ENCODE measurements at regions not wholly inside any gene's neighbourhood (a gene's known extent, or its start where the extent isn't known, plus 50 kb on each side); places are given as distances from the start of the nearest gene placed in this dataset.

DNA sequence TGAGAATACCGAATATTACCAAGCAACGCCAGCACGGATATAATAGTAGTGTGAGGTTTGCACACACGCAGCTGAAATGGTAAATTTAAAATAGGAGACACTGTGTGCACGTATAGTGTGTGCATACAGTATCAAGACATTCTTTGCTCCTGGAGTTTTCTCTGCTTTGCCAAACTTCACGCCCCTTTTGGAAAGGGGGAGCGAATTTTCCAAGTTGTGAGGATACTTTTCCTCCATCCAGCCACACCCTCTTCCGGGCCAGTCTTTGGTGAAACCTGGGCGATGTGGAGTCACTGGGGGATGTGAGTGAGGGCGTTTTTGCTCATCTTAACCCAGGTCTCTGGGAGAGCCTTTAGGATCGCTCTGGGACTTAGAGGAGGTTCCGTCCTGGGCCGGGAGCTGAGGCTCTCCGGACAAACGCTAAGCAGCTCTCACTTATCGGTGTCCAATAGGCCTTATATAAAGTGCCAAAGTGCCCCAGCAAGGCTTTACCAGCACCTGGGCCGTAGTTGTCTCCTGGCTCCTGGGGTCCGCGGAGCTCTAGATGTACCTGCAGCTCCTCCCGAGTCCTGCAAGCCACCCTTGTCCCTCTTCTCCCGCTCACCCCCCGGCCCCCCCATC, 160.0 kb upstream of the MKI67 start:
- DNase-seq: no peak

DNA sequence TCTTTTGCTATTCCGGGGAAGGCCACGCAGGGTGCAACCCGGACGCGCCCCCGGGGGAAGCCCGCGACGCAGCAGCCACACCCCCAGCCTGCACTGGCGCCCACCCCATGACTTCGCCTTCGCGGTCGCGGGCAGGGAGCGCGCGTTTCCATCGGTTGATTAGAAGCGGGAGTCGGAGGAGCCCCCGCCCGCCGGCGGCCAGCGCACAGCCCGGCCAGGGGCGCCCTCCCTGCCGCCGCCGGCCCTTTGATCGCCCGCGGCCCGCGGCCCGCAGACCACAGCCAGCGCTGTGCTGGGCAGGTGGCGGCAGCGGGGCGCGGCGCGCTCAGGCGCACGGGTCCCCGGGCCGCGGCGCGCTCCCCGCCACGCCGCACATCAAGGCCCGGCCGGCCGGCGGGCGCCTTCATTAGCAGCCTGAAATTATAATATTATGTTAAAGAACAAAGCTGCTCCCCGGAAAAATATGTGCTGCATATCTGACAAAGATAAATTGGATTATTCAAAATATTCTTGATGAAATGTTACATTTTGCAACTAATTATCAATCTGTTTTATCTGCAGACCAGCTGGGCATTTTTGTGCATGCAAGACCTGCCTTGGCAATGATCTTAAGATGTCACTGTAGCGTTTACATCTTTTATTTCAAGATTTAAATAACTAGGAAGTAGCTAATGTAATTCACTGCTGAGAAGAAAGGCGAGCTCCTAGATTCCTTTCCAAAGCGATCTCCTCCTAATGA, 160.7 kb upstream of the MKI67 start:
- DNase-seq: no peak

DNA sequence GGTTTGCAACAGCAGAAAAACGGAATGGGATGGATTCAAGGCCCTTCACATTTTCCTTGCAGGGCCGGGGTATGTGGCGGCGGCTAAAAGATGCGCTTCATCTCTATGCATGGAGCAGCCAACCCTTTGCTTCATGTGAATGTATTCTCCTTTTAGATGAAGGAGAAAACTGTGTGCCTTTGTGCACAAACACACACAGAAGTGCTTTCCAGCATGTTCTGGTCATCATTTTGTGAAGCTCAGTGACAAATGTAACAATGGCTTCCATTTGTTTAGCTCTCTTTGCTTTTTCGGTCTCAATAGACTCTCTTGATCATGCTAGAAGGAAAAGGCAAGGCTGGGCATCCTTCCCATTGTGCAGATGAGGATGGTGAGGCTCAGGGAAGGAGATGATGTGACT, 161.7 kb upstream of the MKI67 start:
- DNase-seq: no peak

DNA sequence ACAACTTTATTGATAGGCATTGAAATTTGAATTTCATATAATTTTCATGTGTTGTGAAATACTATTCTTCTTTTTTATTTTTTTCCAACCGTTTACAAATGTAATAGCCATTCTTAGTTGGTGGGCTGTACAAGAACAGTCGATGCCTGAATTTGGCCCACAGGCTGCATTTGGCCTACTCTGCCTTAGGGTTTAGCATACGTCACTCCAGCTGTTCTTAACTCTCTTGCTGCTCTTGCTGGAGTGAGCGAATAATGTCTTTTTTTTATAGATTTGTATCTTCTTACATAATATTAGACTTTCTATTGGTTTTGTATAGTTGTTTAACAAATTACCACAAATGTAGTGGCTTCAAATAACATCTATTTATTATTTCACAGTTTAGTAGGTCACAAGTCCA, 163.4 kb upstream of the MKI67 start:
- no peak for DNase-seq

DNA sequence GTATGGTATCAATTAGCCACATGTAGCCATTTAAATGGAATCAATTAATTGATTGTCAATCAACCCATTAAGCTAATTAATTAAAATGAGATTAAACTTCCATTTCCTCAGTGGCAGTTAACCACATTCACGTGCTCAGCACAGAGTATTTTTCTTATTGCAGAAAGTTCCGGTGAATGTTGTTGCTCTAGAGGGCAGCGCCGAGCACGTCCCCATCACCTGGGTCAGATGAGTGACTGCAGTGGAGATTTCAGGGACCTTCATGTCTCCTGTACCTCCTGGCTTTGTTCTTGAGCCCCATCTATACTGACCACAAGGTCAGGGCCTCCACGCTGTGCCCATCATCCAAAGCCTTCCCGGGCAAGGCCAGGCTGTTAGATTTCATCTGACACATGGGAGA, 168.8 kb upstream of the MKI67 start:
- DNase-seq: no peak

DNA sequence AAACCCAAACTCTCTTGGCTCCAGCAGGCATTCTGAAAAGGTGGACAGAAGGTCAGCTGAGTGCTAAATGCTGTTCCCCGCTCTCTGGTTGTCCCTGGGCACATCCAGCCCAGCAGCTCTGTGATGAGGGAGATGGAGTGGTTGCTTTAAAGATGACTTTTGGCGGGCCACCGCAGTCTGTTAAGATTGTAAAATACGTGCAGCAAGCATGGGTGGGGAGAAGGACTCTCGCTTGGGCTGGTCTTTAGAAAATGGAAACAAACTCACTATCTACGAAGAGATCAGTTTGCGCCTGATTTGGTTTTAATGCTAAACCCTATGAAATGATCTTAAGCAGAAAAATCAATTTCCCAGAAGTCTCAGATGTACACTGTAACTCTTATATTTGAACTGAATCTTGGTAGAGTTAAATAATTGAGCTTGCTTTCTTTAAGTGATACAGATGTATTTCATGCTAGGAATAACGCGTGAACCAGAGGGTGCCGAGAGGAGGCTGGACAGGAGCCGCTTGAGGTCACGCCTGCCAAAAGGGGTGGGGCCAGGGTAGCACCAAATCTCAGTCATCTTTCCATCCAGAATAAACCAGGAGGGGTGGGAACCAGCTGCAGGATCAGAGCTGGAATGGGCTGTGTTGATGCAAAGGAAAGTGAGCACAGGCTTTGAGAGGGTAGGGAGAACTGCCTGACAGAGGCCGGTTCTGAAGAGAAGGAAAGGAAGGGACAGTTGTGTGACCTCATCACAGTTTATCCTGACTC, 170.2 kb upstream of the MKI67 start:
- no peak for DNase-seq

DNA sequence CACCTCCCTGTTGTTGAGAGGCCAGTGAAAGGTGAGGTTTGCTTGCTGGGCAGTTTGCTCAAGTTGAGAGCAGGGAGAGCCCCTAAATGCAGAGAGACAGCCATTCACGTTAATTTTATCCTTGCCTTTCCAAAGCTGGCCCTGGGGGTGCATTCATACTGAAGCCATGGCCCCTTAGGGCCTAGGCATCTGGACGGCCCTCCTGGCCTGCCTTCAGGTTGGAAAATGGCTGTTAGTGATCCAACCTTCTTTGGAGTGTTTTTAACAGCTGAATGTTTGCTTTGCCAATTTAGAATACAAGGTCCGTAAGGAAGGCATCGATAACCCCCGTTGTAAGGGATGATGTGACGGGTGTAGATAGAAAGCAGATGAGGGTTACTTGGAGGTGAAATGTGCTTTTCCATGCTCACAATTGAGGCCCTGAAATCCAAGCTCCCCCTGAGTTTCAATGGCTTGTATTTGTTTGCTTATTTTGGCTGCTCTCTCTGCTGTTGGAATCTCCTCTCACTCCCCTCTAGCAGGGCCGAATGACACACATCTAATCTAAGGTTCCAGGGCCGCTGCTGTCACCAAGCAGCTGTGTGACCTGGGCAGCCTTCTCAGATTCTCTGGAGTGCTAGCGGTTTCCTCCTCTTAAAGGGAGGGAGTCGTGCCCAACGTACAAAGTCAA, 171.6 kb upstream of the MKI67 start:
- no peak for DNase-seq

DNA sequence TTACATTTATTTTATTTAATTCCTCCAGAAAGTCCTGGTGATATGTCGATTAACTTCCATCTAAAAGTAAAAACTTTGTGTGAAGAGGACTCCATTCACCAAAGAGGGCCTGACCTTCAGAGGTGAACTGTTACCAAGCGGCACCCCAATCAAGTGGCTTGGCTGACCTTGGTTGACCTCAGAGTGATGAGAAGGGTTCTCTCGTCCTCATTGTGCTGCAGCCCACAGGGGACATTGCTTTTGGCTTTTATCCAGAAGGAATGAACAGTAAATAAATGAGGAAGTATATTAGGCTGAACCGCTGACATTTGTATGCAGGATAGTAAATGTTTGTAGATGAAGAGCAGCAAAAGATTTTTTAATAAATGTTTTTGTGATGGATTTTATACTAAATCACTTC, 172.4 kb upstream of the MKI67 start:
- DNase-seq: no peak

DNA sequence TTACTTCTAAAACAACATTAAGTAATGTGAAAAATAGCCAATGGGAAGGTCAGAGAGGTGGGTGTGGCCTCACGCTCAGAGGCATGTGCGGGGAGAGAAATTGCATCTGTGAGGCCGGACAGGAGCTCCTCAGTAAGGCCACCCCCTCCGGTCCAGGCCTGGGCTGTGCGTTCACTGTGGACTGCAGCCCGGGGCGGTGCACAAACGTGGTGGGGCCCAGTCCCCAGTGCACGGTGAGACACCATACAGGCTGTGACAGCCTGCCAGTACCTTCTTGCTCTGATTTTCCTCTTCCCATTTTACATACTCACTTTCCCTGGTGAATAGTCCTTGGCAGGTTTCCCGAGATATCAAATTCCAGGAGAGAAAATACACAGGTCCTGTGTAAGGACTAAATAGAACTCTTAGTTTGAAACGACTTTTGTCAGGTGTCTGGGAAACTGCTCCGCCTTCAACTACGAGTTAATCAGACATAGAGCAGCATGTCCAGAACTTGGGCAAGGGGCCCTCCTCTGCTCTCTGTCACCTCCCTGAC, 174.1 kb upstream of the MKI67 start:
- DNase-seq: no peak

DNA sequence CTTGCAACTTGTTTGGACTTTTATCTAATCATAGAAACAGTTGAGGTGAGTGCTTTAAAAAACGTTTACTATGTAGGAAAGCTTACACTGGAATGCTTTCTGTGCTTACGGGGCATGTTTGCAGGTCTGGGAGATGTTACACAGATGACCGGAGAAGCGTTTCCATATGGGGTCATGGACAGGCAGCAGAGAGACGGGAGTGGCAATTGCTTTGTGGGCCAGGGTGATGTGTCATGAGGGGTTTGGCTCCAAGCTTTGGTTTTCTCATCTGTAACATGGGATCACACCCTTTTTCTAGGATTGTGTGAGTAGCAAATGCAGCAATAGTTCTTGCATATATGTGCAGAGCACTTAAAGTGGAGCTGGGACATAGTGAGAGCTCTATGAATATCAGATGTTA, 174.8 kb upstream of the MKI67 start:
- DNase-seq: no peak

DNA sequence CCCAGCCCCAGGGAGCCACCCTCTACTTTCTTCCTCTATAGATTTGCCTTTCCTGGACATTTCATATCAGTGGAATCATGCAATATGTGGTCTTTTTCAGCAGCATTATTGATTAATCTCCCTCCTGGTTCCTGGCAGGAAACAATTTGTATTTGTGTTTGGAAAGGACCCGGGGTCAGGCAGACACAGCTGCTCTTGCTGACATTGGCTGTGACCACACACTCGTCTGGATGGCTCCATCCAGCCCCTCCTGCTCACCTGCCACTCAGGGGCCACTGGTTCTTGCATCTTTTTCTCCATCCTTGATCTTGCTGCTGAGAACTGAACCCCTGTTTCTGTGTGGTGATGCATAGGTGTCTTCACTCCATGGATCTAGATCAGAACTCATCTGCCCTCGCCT, 176.6 kb upstream of the MKI67 start:
- no peak for DNase-seq

DNA sequence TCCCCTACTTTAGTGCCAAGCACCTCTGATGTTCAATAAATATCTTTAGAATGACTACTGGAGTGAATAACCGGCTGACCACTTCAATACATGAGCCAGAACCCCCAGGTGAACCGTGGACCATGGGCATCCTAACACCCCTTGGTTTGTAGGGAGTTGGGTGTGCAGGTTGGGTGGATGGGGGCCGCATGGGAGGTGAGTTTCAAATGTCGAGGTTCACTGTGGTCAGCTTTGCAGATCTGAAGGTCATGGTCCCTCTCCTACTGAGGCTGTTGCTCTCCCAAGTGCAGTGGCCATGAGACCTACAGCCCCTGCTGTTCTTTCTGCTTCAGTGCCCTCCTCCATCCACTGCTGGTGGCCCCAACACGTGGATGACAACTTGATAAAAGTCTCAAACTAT, 178.0 kb upstream of the MKI67 start:
- DNase-seq: no peak

DNA sequence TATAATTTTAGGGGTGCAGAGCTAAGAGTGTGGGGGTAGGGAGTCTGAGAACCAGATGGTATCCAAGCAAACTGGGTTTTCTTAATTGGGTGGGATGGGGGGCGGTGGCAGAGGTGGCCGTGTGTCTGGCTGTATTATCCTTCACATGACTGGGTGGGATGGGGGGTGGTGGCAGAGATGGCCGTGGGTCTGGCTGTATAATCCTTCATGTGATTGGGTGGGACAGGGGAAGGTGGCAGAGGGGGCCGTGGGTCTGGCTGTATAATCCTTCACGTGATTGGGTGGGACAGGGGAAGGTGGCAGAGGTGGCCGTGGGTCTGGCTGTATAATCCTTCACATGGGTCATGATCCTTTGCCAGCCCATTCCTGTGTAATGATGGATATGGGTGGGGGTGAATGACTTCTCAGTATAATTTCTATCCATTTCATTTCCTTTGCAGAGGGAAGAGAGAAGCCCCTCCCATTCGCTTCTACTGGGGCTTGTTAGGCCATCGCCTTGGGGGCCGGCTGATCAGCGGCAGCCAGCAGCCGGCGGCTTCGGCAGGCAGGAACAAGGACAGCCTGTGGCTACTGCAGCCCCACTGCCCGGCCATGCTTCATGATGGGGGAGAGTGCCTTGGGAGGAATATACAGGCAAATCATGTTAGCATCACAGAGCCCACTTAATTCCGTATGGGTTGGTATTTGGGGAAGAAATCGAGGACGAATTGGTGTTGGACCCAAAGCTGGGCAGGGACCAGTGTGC, 179.6 kb upstream of the MKI67 start:
- no peak for DNase-seq

DNA sequence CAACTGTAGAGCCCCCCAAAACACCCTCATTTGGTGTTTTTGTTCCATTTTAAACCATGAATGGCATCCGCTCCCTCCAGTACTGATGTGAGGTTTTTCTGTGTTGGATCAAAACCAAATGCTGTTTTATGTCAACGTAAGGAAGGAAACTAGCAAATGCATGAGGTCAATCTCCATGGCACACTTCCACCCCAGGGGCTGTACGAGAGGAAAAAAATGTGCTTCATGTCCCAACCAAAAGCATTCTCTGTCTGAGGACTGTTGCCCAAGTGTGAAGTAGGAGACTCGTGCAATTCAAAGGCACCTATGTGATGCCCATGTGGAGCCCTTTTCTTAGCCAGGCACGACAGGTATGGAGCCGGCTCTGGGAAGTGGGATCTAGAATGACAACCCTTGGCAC, 180.3 kb upstream of the MKI67 start:
- DNase-seq: no peak

DNA sequence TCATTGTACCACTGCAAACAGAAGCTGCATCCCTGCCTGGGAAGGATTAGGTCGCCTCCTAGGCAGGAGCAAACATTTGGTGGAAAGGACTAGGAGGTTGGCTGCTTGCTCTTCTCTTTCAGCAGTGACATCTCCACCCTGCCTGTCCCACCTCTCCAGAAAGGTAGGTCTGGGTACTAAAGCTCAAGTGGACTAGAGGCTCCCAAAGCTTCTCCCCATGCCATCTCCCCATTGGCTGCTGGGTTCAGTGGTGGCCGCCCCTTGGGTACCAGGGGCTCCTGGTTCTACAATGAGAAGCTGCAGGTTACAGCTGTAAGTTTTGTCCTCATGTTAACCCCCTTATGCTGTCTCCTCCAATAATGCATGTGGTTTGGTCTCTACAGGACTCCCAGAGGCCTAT, 180.7 kb upstream of the MKI67 start:
- no peak for DNase-seq

DNA sequence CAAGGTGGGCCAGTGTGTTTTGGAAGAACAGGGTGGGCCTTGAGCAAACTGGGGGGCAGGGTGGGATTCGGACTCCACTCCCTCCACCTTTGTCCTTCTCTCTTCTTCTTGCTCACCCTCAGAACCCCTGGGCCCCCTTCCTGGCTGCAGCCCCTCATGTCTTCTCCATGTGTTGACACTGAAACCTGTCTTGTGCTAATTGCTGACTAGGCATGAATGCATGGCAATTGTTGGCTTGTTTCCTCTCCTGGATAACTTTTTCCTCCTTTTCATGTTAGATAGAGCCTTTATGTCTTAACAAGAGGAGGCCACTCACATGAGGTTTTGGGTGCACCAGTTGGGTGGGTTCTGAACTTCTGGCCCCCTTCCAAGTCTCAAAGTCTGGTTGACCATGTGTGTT, 181.6 kb upstream of the MKI67 start:
- DNase-seq: no peak

DNA sequence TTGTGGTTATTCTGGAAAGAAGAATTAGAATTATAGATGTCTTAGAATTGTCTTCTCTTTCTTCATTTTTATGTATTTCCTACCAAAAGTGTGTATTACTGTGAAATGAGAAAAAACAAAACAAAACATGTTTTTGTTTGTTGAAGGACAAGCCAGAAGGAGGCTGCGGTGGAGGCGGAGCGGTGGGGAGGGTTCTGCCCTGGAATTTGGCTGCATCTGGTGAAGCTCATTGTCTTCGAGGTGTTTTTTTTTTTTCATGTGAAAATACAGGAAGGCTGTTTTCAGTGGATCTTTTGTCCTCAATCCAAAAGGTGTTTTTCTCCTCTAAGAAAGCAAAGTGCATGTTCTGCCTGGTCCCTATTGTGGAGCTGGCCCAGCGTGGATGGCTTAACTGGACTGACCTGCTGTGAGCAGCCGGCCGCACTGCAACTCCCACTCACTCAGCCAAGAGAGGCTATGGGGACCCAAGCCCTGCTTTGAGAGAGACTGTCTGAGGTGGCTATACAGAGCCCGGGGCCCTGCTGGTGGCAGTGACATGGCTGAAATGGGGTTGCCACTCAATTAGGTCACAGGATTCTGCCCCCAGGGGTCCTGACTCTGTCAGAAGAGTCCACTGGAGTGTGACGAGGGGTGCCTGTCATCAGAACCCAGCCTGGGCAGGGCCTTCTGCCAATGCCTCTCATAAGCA, 184.9 kb upstream of the MKI67 start:
- DNase-seq: no peak

DNA sequence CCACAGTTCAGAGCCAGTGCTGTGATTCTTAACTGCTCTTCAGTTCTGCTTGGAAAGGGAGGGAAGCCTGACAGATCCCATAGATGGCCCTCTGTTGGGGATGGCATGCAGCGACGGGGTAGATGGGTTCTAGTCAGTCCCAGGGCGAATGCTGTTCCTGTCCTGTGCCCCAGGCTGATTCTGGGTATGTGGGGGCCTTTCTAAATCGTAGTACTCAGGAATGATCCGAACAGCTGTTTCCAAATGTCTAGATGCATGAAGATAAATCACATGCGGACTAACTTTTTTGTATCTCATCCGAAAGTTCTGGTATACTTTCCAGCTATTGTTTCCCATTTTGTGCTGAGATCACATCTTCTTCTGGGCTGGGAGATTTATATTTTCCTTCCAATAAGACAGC, 186.0 kb upstream of the MKI67 start:
- no peak for DNase-seq

DNA sequence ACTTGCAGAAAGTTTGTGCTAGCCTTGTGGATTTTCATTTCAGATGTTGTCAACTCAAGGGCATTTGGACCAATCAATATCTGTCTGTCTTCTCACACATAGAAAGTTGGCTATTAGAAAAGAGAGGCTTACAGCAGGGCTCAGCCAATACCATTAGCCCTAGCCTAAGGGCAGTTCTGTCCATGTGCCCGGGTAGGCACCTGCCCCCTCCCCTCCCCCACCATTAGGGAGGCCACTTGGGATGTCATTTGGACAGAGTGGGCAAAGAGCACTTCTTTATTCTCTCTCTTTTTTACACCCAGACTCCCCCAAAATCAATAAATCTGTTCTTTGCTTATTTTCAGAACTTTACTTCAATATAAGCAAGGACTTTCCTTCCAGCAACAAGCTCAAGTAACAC, 188.5 kb upstream of the MKI67 start:
- DNase-seq: no peak

DNA sequence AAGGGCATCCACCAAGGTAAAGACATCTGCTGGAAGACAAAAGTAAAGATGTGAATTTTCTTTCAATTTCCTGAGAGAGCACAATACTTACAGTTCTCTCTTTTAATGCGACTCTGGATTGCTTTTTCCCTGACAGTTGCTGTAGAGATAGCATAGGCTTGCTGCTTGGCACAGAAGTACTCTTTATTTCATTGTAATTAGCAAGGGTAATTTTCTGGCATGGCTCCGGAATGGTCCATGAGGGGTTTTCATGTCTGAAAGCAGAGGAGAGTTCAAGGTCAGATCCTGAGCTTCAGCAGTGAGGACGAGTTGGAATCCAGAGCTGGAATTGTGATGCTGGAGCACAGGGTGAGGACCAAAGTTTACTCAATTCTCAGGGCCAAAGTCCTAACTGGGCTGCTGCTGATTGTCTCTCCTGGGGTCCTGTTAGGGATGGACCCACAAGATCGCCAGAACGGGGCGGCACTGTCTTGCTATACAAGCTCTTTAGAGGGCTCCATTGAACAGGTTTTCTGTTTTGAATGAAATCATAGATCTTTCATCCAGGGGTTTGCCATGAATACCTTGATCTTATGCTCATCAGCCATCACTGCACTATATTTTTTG, 190.0 kb upstream of the MKI67 start:
- DNase-seq: no peak

DNA sequence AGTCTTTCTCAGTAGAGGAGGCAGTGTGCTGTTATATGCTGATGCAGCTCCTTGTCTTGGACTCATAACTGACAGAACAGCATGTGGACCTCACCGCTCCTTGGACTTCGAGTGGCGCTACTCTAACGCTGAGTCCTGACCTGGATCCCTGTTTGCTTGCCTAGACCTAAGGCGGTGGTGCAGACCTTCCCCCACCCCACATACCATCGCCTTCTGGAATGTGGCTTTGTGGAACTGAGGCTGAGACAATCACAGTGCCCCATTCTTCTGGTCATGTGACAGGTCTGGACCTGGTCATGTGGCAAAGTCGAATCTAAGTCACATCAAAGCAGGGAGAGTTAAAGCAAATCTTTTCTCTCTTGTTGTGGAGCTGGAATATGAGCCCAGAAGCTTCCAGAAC, 190.7 kb upstream of the MKI67 start:
- DNase-seq: no peak

DNA sequence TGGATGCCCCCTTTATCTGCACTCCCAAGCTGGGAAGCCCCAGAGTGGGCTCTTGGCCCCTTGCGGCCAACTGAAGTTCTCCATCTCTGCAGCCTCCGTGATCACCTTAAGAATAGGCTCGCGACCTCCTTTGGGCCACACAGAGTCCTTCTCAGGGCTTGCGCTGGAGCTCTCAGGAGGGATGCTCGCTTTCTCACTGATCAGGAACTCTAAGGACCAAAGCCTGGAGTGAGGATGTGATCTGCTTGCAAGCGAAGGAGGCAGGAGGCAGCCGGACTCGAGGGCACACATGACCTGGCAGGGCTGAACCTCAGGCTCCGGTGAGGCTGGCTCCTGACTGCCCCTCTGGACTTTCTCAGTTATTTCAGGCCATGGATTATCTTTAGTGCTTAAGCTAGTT, 192.1 kb upstream of the MKI67 start:
- no peak for DNase-seq

All from activated CD4-positive, alpha-beta T cell treated with anti-CD3 and anti-CD28 coated beads, Interleukin-2, amount 50 U/mL, for 48 hours (primary cell).